ENCODE measurements at regions not wholly inside any gene's neighbourhood (a gene's known extent, or its start where the extent isn't known, plus 50 kb on each side); places are given as distances from the start of the nearest gene placed in this dataset.

DNA sequence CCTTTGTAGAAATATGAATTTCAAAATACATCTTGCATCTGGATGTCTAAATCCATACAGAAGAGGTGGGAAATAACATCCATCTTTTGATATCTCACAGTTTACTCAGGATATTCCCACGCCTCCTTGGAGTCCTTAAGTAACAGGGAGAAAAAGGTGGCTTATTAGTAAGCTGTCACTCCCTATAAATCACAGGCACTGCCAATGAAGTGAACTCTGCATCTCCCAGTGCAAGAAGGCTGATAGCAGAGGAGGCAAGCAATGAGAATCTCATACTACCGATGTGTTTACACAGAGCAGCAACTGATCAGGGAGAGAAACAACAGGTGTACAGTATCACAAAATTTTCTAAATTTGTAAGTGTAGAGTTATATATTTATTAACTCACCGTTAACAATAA is 551.8 kb downstream of the NXPH1 start:
- Mint-ChIP-seq H3K4me3 (ENCODE audit: low read depth) (no peak overlapping the region), H3K4me1 (ENCODE audit: low read depth) (no peaks in the 10 kb centered on the region), H3K36me3 (ENCODE audit: insufficient read depth) (no peaks in the 10 kb centered on the region), H3K27me3 (no peaks in the 10 kb centered on the region), H3K9me3 (ENCODE audit: low read depth) (peaks cover 3% of the 10 kb centered on the region), H3K27ac (no peak overlapping the region)
- DNase-seq (ENCODE audit: low spot score, unreplicated experiment) = no peak
- TF ChIP-seq CTCF (IDR thresholded peaks at IDR 0.05; ENCODE audit: unreplicated experiment) = no peak

- Mint-ChIP-seq H3K4me3 (ENCODE audit: low read depth) (no peak overlapping the region), H3K9me3 (ENCODE audit: low read depth) (peaks cover 3% of the 10 kb centered on the region), H3K27me3 (no peaks in the 10 kb centered on the region), H3K27ac (no peak overlapping the region), H3K36me3 (ENCODE audit: insufficient read depth) (no peaks in the 10 kb centered on the region), H3K4me1 (ENCODE audit: low read depth) (no peaks in the 10 kb centered on the region)
- no peak for DNase-seq (ENCODE audit: low spot score, unreplicated experiment)
- no peak for TF ChIP-seq CTCF (IDR thresholded peaks at IDR 0.05; ENCODE audit: unreplicated experiment)
Measured at GRCh38 chr7:8988267-8988666, 554.9 kb downstream of the NXPH1 start.

DNA sequence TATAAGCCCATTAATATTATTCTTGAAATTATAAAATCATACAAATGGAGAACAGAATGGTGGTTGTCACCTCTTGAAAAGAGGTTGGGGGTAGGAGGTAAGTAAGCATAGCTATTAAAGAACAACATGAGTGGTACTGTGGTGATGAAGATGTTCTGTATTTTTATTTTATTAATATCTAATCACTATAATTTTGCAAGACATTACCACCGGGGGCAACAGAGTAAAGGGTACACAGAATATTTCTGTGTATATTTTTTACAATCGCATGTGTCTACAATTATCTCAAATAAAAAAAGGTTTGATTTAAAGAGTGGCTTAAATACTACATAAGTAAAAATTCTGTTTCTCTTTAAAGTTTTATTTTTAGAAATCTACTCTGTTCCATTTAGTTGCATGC is 557.8 kb downstream of the NXPH1 start:
- no peaks in the 10 kb centered on the region for H3K4me1 Mint-ChIP-seq (ENCODE audit: low read depth)
- no peak overlapping the region for H3K4me3 Mint-ChIP-seq (ENCODE audit: low read depth)
- H3K27me3 Mint-ChIP-seq = no peaks in the 10 kb centered on the region
- peaks cover 3% of the 10 kb centered on the region for H3K9me3 Mint-ChIP-seq (ENCODE audit: low read depth)
- no peaks in the 10 kb centered on the region for H3K36me3 Mint-ChIP-seq (ENCODE audit: insufficient read depth)
- no peak overlapping the region for H3K27ac Mint-ChIP-seq
- no peak for TF ChIP-seq CTCF (IDR thresholded peaks at IDR 0.05; ENCODE audit: unreplicated experiment)
- DNase-seq (ENCODE audit: low spot score, unreplicated experiment) = no peak

DNA sequence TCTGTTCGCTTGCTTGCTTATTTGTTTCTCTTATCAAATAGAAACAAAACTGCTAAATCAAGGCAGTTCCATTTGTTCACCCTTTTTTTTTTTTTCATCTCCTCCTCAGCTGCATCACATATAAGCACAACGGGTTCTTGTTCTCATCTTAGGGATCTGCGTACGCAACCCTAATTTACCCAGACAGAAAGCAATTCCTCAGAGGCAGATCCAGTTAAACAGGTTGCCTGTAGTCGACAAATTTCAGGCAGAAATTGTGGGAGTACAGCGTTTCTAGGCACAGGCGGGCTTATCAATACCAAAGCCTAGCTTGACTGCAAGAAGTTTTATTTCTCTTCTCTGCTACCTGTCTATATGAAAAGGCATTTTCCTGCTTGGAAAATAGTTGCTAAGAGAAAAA is 565.4 kb downstream of the NXPH1 start:
- H3K4me1 Mint-ChIP-seq (ENCODE audit: low read depth) = peaks cover 10% of the 10 kb centered on the region
- no peaks in the 10 kb centered on the region for H3K27me3 Mint-ChIP-seq
- H3K4me3 Mint-ChIP-seq (ENCODE audit: low read depth) = peak overlapping the region; percentile 25

GRCh38 chr7:9013940-9014339 is 580.5 kb downstream of the NXPH1 start:
- peaks cover 4% of the 10 kb centered on the region for H3K36me3 Mint-ChIP-seq (ENCODE audit: insufficient read depth)
- no peak for TF ChIP-seq CTCF (IDR thresholded peaks at IDR 0.05; ENCODE audit: unreplicated experiment)
- no peak overlapping the region for H3K27ac Mint-ChIP-seq

More for the DNA sequence above, 565.4 kb downstream of the NXPH1 start:
- peak overlapping the region; percentile 35 for H3K27ac Mint-ChIP-seq
- no peaks in the 10 kb centered on the region for H3K9me3 Mint-ChIP-seq (ENCODE audit: low read depth)
- TF ChIP-seq CTCF (IDR thresholded peaks at IDR 0.05; ENCODE audit: unreplicated experiment) = no peak
- no peaks in the 10 kb centered on the region for H3K36me3 Mint-ChIP-seq (ENCODE audit: insufficient read depth)
- DNase-seq (ENCODE audit: low spot score, unreplicated experiment) = no peak

More at GRCh38 chr7:9013940-9014339, 580.5 kb downstream of the NXPH1 start:
- Mint-ChIP-seq H3K4me1 (ENCODE audit: low read depth) (no peaks in the 10 kb centered on the region), H3K4me3 (ENCODE audit: low read depth) (no peak overlapping the region), H3K9me3 (ENCODE audit: low read depth) (peaks cover 24% of the 10 kb centered on the region), H3K27me3 (no peaks in the 10 kb centered on the region)
- DNase-seq (ENCODE audit: low spot score, unreplicated experiment) = no peak
